ENCODE measurements at regions not wholly inside any gene's neighbourhood (a gene's known extent, or its start where the extent isn't known, plus 50 kb on each side); places are given as distances from the start of the nearest gene placed in this dataset.
"Not testable (repeated sequence)": the region's sequence is repeated elsewhere in the genome, so short reads cannot be mapped to it uniquely, and the experiment has no call there.

DNA sequence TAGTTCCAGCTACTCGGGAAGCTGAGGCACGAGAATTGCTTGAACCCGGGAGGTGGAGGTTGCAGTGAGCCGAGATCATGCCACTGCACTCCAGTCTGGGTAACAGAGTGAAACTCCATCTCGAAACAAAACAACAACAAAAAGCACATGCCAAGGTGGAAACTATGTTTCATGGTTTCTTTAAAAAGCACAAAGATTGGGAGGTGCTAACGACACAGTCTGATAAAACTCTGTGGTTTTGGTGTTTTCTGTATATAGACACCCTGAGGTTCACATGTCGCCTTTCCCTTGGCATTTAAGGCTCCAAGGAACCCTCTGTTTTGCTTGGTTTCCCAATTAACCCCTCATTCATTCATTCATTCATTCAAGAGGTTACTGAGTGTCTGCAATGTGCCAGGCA, 253.4 kb upstream of the SULF2 start:
- BruUV-seq (replicated peaks), result no TSS peak
- no peaks in the 10 kb centered on the region for H3K4me1 ChIP-seq (ENCODE audit: insufficient read depth, low read length, poor library complexity, severe bottlenecking)
- no peak for DNase-seq (ENCODE audit: low spot score)
- H3K27me3 ChIP-seq (replicated peaks; ENCODE audit: insufficient read depth, low read depth, low read length, poor library complexity), result no peaks in the 10 kb centered on the region
- no peak overlapping the region for H3K4me3 ChIP-seq (ENCODE audit: low read depth, low read length, poor library complexity, severe bottlenecking)
- no peaks in the 10 kb centered on the region for H3K9me3 ChIP-seq (ENCODE audit: low read depth, low read length, poor library complexity, severe bottlenecking)
- no peak overlapping the region for H3K27ac ChIP-seq (ENCODE audit: low read depth, low read length, poor library complexity, severe bottlenecking)
- no peaks in the 10 kb centered on the region for H3K36me3 ChIP-seq (ENCODE audit: insufficient read depth, low read length, poor library complexity, severe bottlenecking)
- intact Hi-C loops (cut with micrococcal nuclease; ENCODE audit: unreplicated experiment), result no loop called here
- ChIA-PET POLR2A (ENCODE audit: low non-redundant PET) (no interaction called here), CTCF (no interaction called here)
- TF ChIP-seq, protein P1, sequence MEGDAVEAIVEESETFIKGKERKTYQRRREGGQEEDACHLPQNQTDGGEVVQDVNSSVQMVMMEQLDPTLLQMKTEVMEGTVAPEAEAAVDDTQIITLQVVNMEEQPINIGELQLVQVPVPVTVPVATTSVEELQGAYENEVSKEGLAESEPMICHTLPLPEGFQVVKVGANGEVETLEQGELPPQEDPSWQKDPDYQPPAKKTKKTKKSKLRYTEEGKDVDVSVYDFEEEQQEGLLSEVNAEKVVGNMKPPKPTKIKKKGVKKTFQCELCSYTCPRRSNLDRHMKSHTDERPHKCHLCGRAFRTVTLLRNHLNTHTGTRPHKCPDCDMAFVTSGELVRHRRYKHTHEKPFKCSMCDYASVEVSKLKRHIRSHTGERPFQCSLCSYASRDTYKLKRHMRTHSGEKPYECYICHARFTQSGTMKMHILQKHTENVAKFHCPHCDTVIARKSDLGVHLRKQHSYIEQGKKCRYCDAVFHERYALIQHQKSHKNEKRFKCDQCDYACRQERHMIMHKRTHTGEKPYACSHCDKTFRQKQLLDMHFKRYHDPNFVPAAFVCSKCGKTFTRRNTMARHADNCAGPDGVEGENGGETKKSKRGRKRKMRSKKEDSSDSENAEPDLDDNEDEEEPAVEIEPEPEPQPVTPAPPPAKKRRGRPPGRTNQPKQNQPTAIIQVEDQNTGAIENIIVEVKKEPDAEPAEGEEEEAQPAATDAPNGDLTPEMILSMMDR (conservative IDR thresholded peaks at IDR 0.05; ENCODE audit: low read depth, low read length), result no peak
- TF ChIP-seq EZH2 (IDR thresholded peaks at IDR 0.05; ENCODE audit: borderline replicate concordance, low read depth, low read length, poor library complexity, severe bottlenecking), result no peak

DNA sequence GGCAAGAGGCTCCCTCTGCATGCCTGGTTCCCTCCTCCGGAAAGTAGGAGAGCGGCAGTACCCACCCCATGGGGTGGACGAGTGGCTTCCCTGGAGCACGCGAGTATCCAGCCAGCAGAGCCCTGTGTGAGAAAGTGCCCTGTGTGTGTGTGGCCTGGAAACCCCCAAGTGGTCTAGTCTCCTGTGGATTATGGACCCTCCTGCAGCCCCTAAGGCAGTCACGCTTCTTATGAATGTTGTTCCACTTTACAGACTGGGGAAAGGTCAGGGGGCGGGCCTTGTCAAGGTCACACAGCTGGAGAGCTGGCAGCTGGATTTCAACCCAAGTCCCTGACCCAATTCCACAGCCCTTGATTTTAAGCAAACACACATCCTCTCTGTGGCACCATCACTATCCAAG, 252.5 kb upstream of the SULF2 start:
- H3K4me1 ChIP-seq (ENCODE audit: insufficient read depth, low read length, poor library complexity, severe bottlenecking); H3K27me3 ChIP-seq (replicated peaks; ENCODE audit: insufficient read depth, low read depth, low read length, poor library complexity); BruUV-seq (replicated peaks); H3K9me3 ChIP-seq (ENCODE audit: low read depth, low read length, poor library complexity, severe bottlenecking); H3K4me3 ChIP-seq (ENCODE audit: low read depth, low read length, poor library complexity, severe bottlenecking); CTCF ChIA-PET; H3K36me3 ChIP-seq (ENCODE audit: insufficient read depth, low read length, poor library complexity, severe bottlenecking); intact Hi-C loops (cut with micrococcal nuclease; ENCODE audit: unreplicated experiment); H3K27ac ChIP-seq (ENCODE audit: low read depth, low read length, poor library complexity, severe bottlenecking); POLR2A ChIA-PET (ENCODE audit: low non-redundant PET); DNase-seq (ENCODE audit: low spot score): not testable (repeated sequence)

DNA sequence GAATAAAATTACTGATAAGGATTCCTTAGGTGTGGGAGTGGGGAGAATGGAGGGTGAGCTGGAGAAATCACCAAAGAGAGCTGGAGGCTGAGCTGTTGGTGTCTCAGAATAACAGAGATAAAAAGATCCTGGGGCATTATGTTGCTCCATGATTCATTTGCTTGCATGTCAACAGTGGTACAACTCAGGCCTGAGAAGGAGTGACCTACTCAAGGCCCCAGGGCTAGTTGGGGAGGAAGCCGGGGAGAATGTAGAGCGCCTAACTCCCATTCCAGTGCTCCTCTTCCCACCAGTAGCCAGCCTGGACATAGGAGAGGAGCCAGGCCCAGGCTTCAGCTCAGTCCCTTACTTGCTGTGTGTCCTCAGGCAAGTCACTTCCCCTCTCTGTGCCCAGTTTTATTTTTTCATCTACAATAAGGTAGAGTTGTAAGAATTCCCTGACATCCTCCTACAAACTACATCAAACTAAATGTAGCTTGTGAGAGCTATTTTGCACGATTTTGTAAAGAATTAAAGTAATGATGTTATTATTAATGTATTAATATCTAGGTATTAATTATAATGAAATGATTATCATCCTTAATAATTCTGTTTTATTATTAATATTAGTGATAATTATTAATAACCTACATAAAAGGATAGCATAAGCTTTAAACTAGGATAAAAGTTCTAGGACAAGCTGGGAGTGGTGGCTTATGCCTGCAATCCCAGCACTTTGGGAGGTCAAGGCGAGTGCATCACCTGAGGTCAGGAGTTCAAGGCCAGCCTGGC, 250.9 kb upstream of the SULF2 start:
- H3K27ac ChIP-seq (ENCODE audit: low read depth, low read length, poor library complexity, severe bottlenecking), result no peak overlapping the region
- DNase-seq (ENCODE audit: low spot score), result no peak
- BruUV-seq (replicated peaks), result no TSS peak
- H3K4me3 ChIP-seq (ENCODE audit: low read depth, low read length, poor library complexity, severe bottlenecking), result no peak overlapping the region
- TF ChIP-seq, protein P1 (conservative IDR thresholded peaks at IDR 0.05; ENCODE audit: low read depth, low read length), result no peak
- TF ChIP-seq EZH2 (IDR thresholded peaks at IDR 0.05; ENCODE audit: borderline replicate concordance, low read depth, low read length, poor library complexity, severe bottlenecking), result no peak
- H3K36me3 ChIP-seq (ENCODE audit: insufficient read depth, low read length, poor library complexity, severe bottlenecking), result no peaks in the 10 kb centered on the region
- POLR2A ChIA-PET (ENCODE audit: low non-redundant PET), result no interaction called here
- H3K27me3 ChIP-seq (replicated peaks; ENCODE audit: insufficient read depth, low read depth, low read length, poor library complexity), result no peaks in the 10 kb centered on the region
- intact Hi-C loops (cut with micrococcal nuclease; ENCODE audit: unreplicated experiment), result no loop called here
- CTCF ChIA-PET, result no interaction called here
- no peaks in the 10 kb centered on the region for H3K9me3 ChIP-seq (ENCODE audit: low read depth, low read length, poor library complexity, severe bottlenecking)
- H3K4me1 ChIP-seq (ENCODE audit: insufficient read depth, low read length, poor library complexity, severe bottlenecking), result no peaks in the 10 kb centered on the region

GRCh38 chr20:48034751-48035150, 249.5 kb upstream of the SULF2 start:
- ChIA-PET CTCF (no interaction called here), POLR2A (ENCODE audit: low non-redundant PET) (no interaction called here)
- TF ChIP-seq, protein P1 (conservative IDR thresholded peaks at IDR 0.05; ENCODE audit: low read depth, low read length), result no peak
- TF ChIP-seq EZH2 (IDR thresholded peaks at IDR 0.05; ENCODE audit: borderline replicate concordance, low read depth, low read length, poor library complexity, severe bottlenecking), result no peak
- Histone ChIP-seq H3K4me3 (ENCODE audit: low read depth, low read length, poor library complexity, severe bottlenecking) (no peak overlapping the region), H3K9me3 (ENCODE audit: low read depth, low read length, poor library complexity, severe bottlenecking) (no peaks in the 10 kb centered on the region), H3K27me3 (replicated peaks; ENCODE audit: insufficient read depth, low read depth, low read length, poor library complexity) (no peaks in the 10 kb centered on the region), H3K36me3 (ENCODE audit: insufficient read depth, low read length, poor library complexity, severe bottlenecking) (no peaks in the 10 kb centered on the region), H3K27ac (ENCODE audit: low read depth, low read length, poor library complexity, severe bottlenecking) (no peak overlapping the region), H3K4me1 (ENCODE audit: insufficient read depth, low read length, poor library complexity, severe bottlenecking) (no peaks in the 10 kb centered on the region)
- BruUV-seq (replicated peaks), result no TSS peak
- intact Hi-C loops (cut with micrococcal nuclease; ENCODE audit: unreplicated experiment), result no loop called here
- DNase-seq (ENCODE audit: low spot score), result no peak

DNA sequence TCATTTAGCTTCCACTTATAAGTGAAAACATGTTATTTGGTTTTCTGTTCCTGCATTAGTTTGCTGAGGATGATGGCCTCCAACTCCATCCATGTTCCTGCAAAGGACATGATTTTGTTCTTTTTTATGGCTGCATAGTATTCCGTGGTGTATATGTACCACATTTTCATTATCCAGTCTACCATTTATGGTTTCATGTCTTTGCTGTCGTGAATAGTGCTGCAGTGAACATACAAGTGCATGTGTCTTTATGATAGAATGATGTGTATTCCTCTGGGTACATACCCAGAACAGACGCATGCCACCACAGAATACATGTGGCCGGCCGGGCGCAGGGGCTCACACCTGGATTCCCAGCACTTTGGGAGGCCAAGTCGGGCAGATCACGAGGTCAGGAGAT, 247.7 kb upstream of the SULF2 start:
- H3K27ac ChIP-seq (ENCODE audit: low read depth, low read length, poor library complexity, severe bottlenecking); BruUV-seq (replicated peaks); CTCF ChIA-PET; POLR2A ChIA-PET (ENCODE audit: low non-redundant PET); intact Hi-C loops (cut with micrococcal nuclease; ENCODE audit: unreplicated experiment); H3K27me3 ChIP-seq (replicated peaks; ENCODE audit: insufficient read depth, low read depth, low read length, poor library complexity); H3K9me3 ChIP-seq (ENCODE audit: low read depth, low read length, poor library complexity, severe bottlenecking); DNase-seq (ENCODE audit: low spot score); H3K4me3 ChIP-seq (ENCODE audit: low read depth, low read length, poor library complexity, severe bottlenecking); H3K4me1 ChIP-seq (ENCODE audit: insufficient read depth, low read length, poor library complexity, severe bottlenecking); H3K36me3 ChIP-seq (ENCODE audit: insufficient read depth, low read length, poor library complexity, severe bottlenecking): not testable (repeated sequence)

Data from A673 (cell line).